HG02678 (cell line): ENCODE measurements at regions not wholly inside any gene's neighbourhood (a gene's known extent, or its start where the extent isn't known, plus 50 kb on each side); places are given as distances from the start of the nearest gene placed in this dataset.

ENCODE experiments used
- ATAC-seq: cut with Tn5 transposase; IDR thresholded peaks from one replicate; pipeline ENCODE4 v1.9.1; 2021; ENCODE audit warnings: mild to moderate bottlenecking, moderate library complexity; ENCODE audit not compliant: unreplicated experiment

DNA sequence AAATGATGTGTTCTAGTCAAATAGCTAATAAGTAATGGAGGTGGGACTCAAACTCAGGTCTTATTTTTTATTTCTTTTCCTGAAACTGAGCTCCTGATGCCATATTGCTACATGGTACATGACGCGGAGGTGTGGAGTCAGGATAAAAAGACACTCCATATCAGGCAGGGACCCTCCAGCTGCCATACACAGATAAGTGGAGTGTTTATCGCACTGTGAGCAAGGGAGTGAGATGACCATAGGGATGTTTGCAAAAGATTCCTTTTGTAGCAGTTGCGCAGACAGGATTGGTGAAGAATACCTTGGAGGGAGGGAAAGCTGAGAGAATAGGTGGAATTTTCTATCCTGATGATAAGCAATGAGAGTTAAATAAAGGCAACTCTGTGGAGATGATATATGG, 657.2 kb downstream of the RNF144A start:
- ATAC-seq = no peak

- ATAC-seq = no peak
Measured at GRCh38 chr2:7577769-7578168, 660.6 kb downstream of the RNF144A start.

- ATAC-seq = no peak
Measured at GRCh38 chr2:7584017-7584416, 666.8 kb downstream of the RNF144A start.

DNA sequence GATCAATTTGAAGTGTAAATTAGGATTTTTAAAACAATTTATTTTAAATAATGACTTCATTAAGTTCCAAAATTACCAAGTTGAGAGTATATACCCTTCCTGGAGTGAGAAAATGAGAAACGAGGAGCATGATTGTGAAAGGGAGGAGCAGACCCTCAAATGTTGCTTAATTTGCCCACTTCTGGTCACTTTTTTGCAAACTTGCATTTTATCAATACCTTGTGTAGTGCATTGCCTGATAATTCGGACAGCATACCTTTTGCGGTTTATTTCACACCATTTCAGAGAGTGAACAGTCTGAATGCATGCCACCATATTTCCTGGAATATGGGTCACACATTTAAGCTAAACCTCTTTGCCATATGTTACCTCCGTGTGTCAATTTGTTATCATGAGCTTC, 669.7 kb downstream of the RNF144A start:
- ATAC-seq = no peak

DNA sequence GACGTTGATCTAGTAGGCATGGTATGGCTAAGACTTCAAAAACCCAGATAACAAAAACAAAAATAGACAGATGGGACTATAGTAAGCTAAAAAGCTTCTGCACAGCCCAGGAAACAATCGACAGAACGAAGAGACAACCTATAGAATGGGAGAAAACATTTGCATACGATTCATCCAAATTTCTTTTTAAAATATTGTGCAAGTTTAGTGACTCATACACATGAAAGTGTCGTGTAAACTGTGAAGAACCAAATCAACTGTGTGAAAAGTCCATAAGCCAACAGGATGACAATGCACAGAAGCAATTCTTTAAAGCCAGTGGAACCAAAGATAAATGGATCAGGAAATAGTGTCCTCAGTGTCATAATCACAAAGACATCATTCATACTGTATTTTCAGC, 671.1 kb downstream of the RNF144A start:
- no peak for ATAC-seq

- ATAC-seq = no peak
Measured at GRCh38 chr2:7592618-7593140, 675.5 kb downstream of the RNF144A start.

DNA sequence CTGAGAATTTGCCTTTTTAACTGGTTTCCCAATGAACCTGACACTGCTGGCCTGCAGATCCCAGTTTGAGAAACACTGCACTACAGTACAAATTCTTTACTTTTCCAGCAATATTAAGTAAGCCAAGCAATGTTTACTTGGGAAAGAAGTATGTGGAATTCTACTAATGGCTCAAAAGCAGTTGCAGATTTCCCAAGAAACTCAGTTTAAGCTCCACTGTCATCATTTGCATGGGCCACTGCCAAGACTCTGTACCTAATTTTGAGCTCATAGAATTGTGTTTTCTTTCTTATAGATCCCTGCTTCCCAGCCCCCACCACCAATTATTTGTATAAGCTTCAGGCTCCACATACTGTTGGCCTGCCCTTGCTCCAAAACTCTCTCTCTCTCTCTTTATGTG, 676.1 kb downstream of the RNF144A start:
- no peak for ATAC-seq

DNA sequence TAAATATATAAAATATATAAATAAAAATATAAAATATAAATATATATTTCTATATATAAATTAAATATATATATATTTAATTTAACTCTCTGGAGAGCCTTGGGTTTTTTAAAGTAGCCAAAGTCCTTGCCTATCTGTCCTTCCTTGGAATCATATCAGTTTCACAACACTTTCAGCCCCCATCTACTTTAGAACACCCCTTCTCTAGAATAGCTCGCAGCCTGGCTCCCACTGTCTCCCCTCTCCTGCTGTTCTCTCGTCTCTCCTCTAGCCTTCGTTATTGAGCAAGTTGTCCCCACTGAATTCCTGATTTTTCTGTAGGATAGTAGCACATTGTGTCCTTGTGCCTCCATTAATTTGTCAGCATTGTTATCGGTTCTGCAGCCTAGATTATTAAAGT, 677.0 kb downstream of the RNF144A start:
- no peak for ATAC-seq

DNA sequence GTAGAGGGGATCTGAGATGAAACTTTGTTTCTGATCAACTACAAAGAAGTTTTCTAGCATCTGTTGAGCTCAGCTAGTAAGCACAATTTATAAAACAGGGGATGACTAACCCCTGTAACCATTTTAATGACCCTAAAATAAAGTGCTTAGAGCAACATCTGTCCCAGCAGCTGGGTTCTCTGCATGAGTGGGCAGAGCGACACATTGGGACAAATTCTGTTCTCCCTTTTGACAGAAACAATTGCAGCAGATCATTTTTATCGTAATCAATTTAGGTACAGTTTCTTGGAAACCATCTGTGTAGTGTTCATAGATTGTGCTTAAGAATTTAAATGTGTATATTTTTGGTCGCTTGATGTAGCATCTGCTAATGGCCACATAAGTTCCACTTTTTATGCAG, 678.0 kb downstream of the RNF144A start:
- no peak for ATAC-seq

GRCh38 chr2:7598402-7598801, 681.2 kb downstream of the RNF144A start:
- no peak for ATAC-seq

DNA sequence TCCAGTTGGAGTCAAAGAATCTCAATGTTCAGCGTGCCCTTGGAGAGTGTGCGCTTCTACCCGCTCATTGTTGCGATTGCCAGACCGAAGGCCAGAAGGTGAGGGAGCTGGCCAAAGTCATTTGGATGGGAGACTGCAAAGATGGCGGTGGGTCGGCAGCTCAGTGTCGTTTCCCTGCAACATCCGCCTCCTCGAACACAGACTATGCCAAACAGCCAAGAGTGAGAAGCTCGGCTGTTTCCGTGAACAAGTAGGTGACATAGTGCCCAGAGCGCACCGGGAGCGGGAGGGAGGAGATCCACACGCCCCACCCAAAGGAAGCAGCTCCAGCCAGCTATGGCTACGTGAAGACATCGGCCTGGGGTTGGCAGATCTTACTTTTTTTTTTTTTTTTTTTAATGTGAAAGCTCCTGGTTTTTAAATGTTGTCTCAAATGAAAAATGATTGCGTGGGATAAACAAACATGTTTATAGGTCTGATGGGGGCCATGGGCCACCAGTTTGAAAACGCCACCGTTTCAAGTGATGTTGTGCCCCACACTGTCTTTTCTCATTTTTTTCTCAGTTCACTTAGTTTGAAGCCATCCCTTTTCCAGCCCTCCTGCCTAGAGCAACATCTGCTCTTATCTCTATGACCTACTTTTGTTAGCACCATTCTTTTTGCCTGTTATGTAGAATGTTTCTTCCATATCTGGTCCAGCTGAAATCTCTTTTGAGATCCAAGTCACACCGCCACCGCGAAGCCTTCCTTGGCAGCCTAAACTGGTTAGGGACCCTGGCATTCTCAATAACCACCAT, 682.4 kb downstream of the RNF144A start:
- no peak for ATAC-seq

DNA sequence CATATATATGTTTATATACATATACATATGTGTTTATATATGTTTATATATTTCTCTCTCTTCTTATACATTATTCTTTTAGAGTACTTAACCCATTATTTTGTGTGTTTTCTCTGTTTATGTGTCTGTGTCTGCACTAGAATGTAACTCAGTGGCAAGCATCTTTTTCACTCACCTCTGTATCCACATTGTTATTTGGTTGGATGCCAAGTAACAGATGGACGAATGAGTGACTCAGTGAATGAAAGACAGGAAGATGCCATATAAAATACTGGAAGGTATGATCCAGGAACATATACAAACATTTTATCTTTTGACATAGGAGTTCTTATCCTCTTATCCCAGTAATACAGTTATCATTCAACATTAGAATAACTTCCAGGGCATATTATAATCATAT, 684.8 kb downstream of the RNF144A start:
- ATAC-seq = no peak

DNA sequence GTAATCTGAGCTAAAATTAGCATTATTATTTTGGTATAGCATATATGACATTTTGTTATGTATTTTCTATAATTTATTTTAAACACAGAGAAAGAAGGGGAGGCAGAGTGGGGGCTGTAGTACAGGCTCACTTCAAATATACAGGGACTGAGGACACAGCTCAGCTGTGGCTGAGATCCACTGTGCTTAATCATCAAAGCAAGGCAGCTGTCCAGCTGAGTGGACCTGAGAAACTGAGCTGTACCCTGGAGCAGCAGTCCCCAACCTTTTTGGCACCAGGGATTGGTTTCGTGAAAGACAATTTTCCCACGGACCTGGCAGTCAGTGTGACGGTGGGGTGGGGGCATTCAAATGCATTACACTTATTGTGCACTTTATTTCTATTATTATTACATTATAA, 687.2 kb downstream of the RNF144A start:
- ATAC-seq = no peak

DNA sequence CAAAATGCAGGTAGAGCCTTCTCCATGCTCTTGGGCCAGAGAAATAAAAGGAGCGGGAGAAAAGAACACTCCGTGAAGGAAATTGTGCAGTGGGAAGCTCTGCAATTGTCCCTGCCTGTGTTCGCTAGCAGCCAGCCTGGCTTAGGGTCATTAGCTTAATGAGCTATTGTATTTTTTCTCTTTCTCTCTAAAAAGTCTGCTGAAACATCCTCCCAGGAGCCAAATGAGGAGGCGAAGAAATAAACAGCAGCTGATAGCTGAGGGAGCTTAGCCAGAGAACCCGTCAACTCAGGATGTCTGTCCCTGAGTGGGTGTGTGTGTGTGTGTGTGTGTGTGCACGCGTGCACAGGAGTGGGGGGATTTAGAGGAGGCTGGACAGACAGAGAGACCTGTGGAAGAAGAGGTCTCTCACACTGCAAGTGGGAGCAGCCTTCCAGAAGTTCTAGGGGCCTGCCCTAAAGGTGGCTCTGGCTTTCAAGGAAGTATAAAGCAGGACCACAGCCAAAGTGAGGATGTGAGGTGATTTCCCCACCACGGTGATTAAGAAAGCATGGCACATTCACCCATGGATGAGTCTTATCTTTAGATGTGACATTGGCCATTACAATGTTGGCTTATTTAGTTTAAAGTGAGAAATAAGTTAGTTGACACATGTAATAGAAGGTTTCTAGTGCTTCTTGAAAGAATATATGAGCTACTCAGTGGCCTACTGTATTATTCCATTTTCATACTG, 690.4 kb downstream of the RNF144A start:
- no peak for ATAC-seq

DNA sequence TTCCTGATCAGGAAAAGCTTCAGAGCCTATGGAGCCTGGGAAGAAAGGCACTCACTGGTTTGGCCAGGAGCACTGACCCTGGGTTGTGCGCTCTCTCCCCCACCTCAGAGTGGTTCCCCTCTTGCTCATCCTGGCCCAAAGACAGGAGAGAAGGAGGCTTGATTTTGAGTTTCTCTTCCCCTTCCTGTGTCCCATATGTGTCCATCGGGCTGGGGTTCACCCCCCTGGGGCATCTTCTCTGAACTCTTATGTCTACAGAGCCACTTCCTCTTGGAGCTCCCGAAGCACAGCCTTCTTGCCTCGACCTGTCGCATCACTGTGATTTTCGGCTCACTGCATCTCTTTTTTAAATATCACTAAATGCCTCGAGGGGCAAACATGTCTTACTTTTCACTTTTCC, 692.3 kb downstream of the RNF144A start:
- no peak for ATAC-seq

DNA sequence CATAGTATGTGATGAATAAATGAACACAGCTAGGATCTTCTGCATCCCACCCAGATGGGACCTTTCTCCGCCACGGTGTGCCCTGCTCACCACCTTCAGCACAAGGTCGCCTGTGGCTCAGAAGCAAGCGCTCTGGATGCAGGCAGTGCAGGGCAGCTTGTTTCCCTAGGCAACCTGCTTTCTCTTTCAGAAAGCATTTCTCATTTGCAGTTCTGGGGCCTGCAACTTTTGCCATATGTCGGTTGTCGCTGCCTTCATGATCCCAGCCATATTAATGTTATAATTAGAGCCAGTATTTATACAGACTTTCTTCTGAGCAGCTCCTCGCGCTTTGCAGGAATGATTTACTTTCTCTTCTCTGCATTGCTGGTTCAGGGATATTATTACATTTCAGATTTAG, 692.8 kb downstream of the RNF144A start:
- no peak for ATAC-seq

DNA sequence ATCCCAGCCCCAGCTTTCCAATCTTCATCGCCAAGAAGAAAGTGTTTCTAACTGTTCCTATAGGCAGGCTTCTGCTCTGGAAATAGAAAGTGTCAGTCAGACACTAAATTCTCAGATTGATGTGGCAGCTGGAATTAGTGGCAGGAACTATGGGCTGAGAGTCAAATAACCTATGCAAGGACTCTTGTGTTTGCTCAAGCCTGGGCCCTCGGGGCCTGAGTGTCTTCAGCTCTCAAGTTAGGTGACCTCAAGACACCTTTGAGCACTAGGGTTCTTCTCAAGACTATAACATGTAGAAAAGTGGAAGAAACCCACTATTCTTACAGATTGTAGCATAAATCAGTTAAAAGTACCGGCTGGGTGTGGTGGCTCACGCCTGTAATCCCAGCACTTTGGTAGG, 694.5 kb downstream of the RNF144A start:
- no peak for ATAC-seq

GRCh38 chr2:7612969-7613368, 695.8 kb downstream of the RNF144A start:
- ATAC-seq = no peak

DNA sequence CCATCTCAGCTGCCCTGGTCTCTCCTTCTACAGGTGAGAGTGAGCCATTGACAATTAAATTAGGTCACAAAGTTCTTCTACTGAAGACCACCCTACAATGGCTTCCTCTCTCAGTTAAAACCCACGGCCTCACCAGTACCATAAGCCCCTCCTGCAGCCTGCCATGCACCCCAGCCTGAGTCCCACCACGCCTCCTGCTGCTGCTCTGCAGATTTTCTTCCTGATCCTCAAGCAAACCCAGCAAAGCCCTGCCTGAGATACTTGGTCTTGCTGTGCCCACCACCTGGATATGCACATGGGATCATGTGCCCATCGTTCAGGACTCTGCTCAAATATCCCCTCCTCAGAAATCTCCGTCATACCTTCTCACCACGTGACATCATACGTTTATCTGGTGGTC, 696.6 kb downstream of the RNF144A start:
- no peak for ATAC-seq

GRCh38 chr2:7618031-7618430, 700.8 kb downstream of the RNF144A start:
- ATAC-seq = no peak

DNA sequence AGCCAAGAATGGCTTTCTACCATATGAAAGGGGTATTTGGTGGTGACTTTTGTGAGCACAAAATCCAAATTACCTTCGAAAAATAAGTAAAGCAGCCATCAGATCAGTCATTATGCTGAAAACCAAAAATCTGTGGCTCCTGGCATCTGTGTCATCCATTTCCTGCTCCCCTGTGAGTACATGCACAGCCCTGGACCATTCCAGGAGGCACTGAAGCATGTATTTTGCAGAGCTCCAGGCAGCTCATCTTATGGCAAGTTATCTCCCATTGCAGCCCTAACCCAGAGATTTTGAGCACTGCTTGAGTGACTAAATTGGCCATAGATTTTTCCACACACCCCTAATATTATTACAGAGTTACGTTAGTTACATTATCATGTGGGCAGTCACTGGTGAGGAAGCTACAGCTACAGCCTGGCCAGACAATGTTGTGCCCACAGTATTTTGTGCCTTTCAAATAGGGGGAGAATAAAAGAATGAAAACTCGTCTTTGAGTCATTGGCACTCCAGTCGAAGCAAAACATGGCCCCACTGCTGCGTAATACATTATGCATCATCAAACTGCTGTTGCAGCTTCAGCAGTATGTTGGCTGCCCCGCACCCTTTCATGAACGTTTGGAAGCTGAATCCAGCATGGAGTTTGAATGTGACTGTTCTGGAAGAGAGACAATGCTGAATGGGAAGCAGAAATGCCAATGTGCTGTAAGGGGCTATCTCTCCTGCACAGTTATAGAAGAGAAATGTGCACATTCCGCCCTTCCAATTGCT, 702.2 kb downstream of the RNF144A start:
- no peak for ATAC-seq

DNA sequence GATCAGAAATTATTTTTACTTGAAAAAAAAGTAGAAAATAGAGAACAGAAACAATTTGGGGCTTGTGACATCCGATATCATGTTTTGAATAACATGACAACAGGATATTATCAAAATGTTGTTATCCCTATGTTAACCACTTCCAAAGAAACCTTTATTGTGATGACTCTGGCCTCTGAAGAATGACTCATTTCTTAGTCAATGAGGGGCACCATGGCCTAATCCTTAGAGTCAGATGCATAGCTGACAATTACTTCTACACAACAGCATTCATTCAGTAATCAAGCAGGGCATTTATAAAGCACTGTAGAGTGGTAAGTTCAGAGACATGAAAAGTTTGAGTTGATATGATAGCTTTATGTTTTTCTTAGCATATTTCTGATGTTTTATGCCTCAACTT, 703.0 kb downstream of the RNF144A start:
- ATAC-seq = no peak
